COLO829 (cell line): ENCODE measurements at regions not wholly inside any gene's neighbourhood (a gene's known extent, or its start where the extent isn't known, plus 50 kb on each side); places are given as distances from the start of the nearest gene placed in this dataset.

Source experiments
- DNase-seq: peaks from one replicate; pipeline ENCODE4 v3.0.0; 2012; ENCODE audit warnings: low spot score

- DNase-seq, result no peak
These were observed 176.7 kb downstream of the DACT1 start for GRCh38 chr14:58814466-58814865.

GRCh38 chr14:58815161-58815701, 177.5 kb downstream of the DACT1 start:
- peak; percentile 51 for DNase-seq

GRCh38 chr14:58815794-58816193, 178.0 kb downstream of the DACT1 start:
- no peak for DNase-seq

- DNase-seq, result no peak
These were observed 178.8 kb downstream of the DACT1 start for GRCh38 chr14:58816416-58817115.

DNA sequence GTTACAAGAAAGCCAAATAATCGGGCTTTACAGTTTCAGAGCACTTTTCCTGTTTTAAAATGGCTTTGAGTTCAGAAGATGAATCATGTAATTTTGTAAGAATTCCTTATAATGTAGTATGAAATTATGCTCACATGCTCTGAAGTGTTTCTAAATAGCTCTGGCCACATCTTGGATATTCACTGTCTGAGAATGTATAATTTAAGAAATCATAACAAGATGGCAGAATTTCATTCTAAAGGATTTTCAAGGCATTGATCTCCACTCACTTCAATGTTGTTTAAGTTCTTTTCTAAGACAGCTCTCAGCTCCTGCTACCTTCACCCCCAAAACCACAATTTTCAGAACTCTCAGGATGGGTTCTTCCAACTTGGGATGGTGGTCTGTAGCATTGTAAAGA, 180.1 kb downstream of the DACT1 start:
- no peak for DNase-seq

DNA sequence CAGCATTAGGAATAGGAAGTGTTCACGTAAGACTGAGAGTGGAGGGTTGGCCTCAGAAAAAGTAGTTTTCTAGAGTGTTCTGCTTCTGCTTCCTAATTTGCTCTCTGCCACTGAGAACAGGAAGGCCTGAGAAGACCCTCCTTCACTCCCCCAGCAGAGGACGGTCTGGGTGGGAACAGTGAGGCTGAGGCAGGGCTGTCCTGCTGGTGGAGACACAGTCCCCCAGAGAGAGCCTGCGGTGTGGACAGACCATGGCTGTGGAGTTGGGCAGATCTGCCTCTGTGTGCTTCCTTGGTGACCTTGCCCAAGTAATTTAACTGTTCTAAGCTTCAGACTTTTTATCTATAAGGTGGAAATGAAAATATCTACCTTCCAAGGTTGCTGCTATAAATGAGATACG, 182.3 kb downstream of the DACT1 start:
- no peak for DNase-seq

DNA sequence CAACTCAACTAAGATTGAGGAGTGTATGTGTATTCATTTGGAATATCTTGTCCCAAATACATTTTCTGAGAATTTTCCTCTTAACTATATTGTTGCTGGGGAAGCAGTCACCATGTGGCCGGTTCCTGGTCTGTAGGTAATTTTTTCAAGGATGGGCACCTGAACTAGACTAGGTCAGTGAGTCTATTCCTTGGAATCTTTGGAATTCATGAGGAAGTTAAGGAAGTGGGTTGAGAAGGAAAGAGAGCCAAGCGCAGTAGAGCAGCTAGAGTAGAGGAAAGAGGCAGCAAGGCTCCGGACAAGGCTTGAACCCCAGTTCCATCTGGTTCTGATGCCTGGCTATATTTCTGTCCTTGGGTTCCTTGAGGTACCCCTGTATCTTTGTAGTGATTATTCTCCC, 183.7 kb downstream of the DACT1 start:
- no peak for DNase-seq

DNA sequence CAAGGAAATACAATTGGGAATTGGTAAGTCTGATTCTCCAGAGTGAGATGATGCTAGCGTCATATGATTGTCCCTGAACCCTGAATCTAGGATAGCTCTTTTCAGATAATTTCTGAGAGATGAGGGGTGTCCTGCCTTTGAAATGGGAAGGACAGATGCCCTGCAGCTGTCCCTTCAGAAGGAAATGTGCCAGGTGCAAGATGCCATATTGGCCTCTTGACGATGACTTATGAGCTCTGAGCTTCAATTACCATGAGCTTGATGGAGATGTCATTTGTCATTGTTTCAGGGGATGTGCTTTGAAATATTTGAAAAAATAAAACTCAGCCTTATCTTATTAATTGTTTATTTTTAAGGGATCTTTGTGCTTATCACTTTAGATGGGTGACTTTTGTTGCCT, 185.1 kb downstream of the DACT1 start:
- no peak for DNase-seq

DNA sequence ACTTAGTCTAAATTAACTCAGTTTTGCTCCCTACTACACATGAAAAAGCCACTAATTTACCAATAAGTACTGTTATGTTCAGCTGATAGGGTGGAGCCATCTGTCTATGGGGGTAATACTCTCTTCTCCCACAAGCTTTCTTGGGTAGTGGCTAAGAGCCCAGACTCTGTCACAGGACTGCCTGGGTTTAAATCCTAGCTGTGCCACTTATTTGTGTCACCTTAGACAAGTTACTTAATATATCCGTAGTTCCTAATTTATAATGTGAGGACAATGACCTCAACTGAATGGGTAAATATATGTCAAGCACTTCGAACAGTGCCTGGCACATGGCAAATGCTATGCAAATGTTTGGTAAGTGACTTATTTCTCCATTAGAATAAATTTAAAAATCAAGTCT, 185.6 kb downstream of the DACT1 start:
- DNase-seq, result no peak

- peak; percentile 40 for DNase-seq
These were observed 186.3 kb downstream of the DACT1 start for GRCh38 chr14:58824106-58824505.

- DNase-seq, result no peak
These were observed 187.0 kb downstream of the DACT1 start for GRCh38 chr14:58824796-58825195.

- peak; percentile 34 for DNase-seq
These were observed 187.8 kb downstream of the DACT1 start for GRCh38 chr14:58825606-58826005.

DNA sequence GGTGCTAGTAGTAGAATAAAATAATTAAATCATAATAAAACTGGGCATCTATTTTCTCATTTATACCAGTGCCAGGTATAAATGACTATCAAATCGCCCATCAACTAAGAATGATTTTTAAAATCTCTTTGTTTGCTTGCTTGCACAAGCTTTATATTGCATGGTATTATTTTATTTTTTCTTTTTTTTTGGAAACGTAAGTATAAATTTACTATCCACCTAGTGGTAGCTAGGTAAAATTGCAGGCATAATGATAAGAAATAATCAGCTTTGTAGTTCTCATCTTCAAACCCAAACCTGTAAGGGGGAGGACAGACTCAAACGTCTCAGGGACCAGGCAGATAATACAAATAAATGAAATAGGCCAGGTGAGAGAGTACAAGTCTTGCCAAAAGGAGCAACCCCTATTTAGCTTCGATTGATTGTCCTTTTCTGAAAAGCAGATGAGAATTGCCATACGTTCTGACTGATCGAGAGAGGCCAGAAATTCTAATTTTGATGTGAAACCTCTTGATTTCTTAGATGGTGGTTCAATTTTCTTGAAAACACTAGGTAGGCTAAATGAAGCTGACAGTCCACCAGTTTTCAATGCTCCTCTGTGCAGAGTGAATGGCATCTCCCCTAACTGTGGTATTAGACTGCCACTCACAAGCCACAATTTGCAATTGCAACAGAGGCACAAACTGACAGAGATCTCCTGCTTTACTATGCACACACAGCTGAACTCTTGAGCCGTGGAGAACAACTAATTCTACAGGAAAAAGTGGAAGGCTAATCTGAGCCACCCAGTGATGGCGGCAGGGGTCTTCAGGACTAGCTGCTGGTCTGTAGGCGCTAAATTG, 189.3 kb downstream of the DACT1 start:
- no peak for DNase-seq

GRCh38 chr14:58828298-58828697, 190.5 kb downstream of the DACT1 start:
- no peak for DNase-seq

GRCh38 chr14:58829594-58829993, 191.8 kb downstream of the DACT1 start:
- DNase-seq, result no peak

DNA sequence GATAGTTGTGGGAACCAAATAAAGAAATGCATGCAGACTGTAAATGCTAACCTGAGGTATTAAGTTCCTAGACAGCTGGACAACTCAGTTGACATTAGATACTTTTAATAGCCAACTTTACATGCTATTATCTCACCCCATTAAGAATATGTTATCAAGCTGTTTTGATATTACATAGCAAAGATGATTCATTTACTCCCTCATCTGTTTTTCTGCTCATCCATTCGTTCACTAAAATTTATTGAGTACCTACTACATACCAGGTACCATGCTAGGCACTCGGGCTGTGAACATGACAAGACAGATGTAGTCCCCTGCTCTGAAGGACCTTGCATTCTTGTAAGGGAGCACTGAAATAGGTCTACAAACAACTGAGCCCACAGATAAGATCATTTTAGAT, 192.4 kb downstream of the DACT1 start:
- no peak for DNase-seq

DNA sequence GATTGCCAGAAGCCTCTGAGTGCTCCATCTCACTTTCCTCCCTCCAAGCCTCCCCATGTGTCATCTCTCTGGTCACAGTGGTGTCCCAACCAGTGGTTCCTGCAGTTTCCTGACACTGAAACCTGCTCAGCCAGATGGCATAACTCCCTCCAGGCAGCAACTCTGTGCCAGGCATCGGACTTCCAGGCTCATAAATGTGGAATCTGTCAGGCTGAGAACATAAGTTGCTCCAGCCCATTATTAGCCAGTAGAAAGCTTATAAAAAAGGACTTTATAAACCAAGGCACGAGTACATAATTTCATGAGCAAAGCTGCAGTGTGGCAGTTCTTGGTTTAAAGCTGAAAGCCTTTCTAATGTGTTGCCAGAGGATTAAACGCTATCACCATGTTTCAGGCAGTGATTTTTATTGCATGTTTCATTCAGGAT, 194.3 kb downstream of the DACT1 start:
- no peak for DNase-seq

DNA sequence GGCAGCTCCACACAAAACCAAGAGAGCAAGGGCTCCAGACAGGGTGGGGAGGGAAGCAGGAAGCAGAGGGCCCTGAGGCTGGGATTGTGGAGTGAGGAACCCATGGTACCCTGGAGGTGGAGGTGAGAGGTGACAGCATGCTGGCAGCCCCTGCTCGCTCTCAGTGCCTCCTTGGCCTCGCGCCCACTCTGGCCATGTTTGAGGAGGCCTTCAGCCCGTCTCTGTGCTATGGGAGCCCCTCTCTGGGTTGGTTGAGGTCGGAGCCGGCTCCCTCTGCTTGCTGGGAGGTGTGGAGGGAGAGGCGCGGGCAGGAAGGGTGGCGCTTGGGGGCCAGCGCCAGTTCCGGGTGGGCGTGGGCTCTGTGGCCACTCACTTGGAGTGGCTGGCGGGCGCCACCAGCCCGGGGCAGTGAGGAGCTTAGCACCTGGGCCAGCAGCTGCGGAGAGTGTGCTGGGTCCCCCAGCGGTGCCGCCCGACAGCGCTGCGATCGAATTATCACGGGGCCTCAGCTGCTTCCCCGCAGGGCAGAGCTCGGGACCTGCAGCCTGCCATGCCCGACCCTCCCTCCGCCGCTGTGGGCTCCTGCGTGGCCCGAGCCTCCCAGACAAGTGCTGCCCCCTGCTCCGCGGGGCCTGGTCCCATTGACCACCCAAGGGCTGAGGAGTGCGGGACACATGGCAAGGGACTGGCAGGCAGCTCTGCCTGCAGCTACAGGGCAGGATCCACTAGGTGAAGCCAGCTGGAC, 196.0 kb downstream of the DACT1 start:
- no peak for DNase-seq

DNA sequence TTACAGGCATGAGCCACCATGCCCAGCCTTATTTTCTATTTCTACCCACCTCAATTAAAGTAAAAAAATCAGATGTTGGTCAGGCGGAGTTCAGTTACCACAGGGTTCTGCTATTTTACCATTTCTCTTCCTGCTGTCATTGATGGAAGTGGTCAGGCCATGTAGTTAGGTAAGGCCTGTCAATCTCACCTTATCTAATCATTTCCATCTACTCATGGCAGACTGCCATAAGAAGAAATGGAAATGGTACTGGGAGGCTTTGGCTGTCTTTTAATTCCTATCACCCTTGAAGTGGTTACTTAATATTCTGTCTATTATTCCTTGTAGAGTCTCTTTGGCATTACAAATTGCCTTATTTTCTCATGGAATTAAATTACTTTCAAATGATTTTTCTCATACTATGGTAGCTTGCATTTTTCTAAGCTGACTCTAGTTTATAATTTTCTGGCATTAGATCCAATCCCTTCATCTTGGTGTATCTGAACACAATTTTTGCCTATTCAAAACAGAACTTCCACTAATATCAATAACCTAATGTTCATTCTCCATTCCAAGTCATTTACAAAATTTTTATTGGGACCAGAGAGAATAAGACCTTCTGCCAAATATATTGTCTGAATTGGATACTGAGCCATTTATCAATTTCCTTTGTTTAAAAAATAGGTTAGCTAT, 198.7 kb downstream of the DACT1 start:
- DNase-seq, result no peak

DNA sequence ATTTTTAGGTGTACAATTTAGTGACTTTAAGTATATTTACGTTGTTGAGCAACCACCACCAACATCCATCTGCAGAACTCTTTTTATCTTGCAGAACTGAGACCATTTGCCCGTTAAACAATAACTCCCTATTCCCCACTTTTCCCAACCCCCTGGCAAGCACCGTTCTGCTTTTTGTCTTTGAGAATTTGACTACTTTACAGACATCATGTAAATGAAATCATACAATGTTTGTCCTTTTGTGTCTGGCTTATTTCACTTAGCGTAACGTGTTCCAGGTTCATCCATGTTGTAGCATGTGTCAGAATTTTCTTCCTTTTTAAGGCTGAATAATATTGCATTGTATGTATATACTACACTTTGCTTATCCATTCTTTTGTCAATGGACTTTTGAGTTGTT, 201.5 kb downstream of the DACT1 start:
- no peak for DNase-seq

- DNase-seq, result no peak
These were observed 206.8 kb downstream of the DACT1 start for GRCh38 chr14:58844544-58844943.
